B cell (primary cell): ENCODE measurements at regions not wholly inside any gene's neighbourhood (a gene's known extent, or its start where the extent isn't known, plus 50 kb on each side); places are given as distances from the start of the nearest gene placed in this dataset.

Experiments
- CTCF ChIP-seq: fragments of 200-600 bp; IDR thresholded peaks from one replicate; pipeline ENCODE4 v1.8.0; 2022; ENCODE audit warnings: antibody characterized with exemption, mild to moderate bottlenecking
- EZH2 ChIP-seq: IDR thresholded peaks from 2 replicates; pipeline ENCODE4 v1.6.1; 2012; ENCODE audit warnings: borderline replicate concordance, low read depth, mild to moderate bottlenecking, moderate library complexity, low read length; ENCODE audit not compliant: insufficient read depth, poor library complexity, severe bottlenecking

- TF ChIP-seq CTCF: no peak
- TF ChIP-seq EZH2: no peak
Measured at GRCh38 chr5:28400076-28400475, 1361.7 kb upstream of the CDH9 start.
